HCT116 (cell line): ENCODE measurements at regions not wholly inside any gene's neighbourhood (a gene's known extent, or its start where the extent isn't known, plus 50 kb on each side); places are given as distances from the start of the nearest gene placed in this dataset.

Experiments
- ATAC-seq: fragments of 200-7000 bp; cut with Tn5 transposase; 2 replicates; pipeline ENCODE4 v1.9.1; 2020; ENCODE audit warnings: mild to moderate bottlenecking, moderate library complexity
- BruUV-seq: library from RNA; stranded (reverse); fragments of 400-500 nt; replicated peaks from 2 replicates; lab custom pipeline; 2021; lab: Mats Ljungman, UMichigan
- CTCF ChIA-PET: fragments of 300-600 bp; sonication (Branson Sonifier 250); formaldehyde crosslinking; loops from one replicate; lab custom pipeline; 2021; ENCODE audit warnings: antibody characterized with exemption; lab: Charles Lee
- POLR2A ChIA-PET: fragments of 300-600, 350-600 bp; sonication (Branson Sonifier 250); formaldehyde crosslinking; loops from one replicate; lab custom pipeline; 2021; ENCODE audit warnings: antibody characterized with exemption; lab: Charles Lee
- RAD21 ChIA-PET, 2 experiments: fragments of 300-600 bp; sonication (Branson Sonifier 250); formaldehyde crosslinking; loops; one replicate each; lab custom pipeline; 2023; ENCODE audit warnings: low total read pairs in 2 of 2; ENCODE audit not compliant: uncharacterized antibody in 2 of 2, unreplicated experiment in 2 of 2, low non-redundant PET in 1 of 2; lab: Charles Lee
- DNase-seq: peaks from one replicate; pipeline ENCODE4 v3.0.0-alpha.2; 2010; ENCODE audit warnings: low read depth, low spot score
- H2AFZ ChIP-seq: fragments of 200-600 bp; shearing (Covaris generic), sonication (generic); 2 replicates; pipeline ENCODE4 v1.6.1; 2017; ENCODE audit warnings: low read depth, mixed run types, mixed read lengths, antibody characterized with exemption, low read length; ENCODE audit not compliant: poor library complexity, severe bottlenecking
- H3K27ac ChIP-seq: 2 replicates; pipeline ENCODE4 v1.5.1; 2012; ENCODE audit warnings: low read depth, low read length
- H3K27me3 ChIP-seq: fragments of 200-600 bp; sonication (generic); 2 replicates; pipeline ENCODE4 v1.6.1; 2016; ENCODE audit warnings: mixed run types, low read length, mixed read lengths; ENCODE audit not compliant: insufficient read depth
- H3K36me3 ChIP-seq, 2 experiments: fragments of 200-500 bp in 1 of 2; fragments of 200-600 bp in 1 of 2; sonication (Bioruptor generic) in 1 of 2; sonication (generic) in 1 of 2; 2 replicates each; pipeline versions ENCODE4 v1.5.1 to v1.6.1; 2014 to 2016; ENCODE audit warnings: low read length in 2 of 2, inconsistent platforms in 1 of 2, mixed read lengths in 1 of 2, mixed run types in 1 of 2; ENCODE audit not compliant: insufficient read depth in 2 of 2, control insufficient read depth in 1 of 2
- H3K4me1 ChIP-seq, 2 experiments: fragments of 200-600 bp in 1 of 2; sonication (generic) in 1 of 2; 2 replicates each; pipeline versions ENCODE4 v1.5.1 to v1.6.1; 2012 to 2017; ENCODE audit warnings: low read length in 2 of 2, inconsistent platforms in 1 of 2, mild to moderate bottlenecking in 1 of 2, mixed read lengths in 1 of 2, mixed run types in 1 of 2, moderate library complexity in 1 of 2; ENCODE audit not compliant: insufficient read depth in 2 of 2, control insufficient read depth in 1 of 2
- H3K4me2 ChIP-seq: fragments of 200-600 bp; sonication (generic); 2 replicates; pipeline ENCODE4 v1.6.1; 2017; ENCODE audit warnings: mixed run types, low read length, mixed read lengths
- H3K4me3 ChIP-seq, 2 experiments: fragments of 200-600 bp in 1 of 2; sonication (generic) in 1 of 2; replicated peaks in 1 of 2; 2 replicates each; pipeline ENCODE4 v1.5.1; 2011 to 2016; ENCODE audit warnings: low read length in 2 of 2, control low read depth in 1 of 2, low read depth in 1 of 2, mild to moderate bottlenecking in 1 of 2, mixed read lengths in 1 of 2, mixed run types in 1 of 2
- H3K79me2 ChIP-seq: fragments of 200-600 bp; sonication (generic); 2 replicates; pipeline ENCODE4 v1.6.1; 2017; ENCODE audit warnings: mild to moderate bottlenecking, mixed run types, low read length, moderate library complexity, mixed read lengths; ENCODE audit not compliant: insufficient read depth
- H3K9ac ChIP-seq: fragments of 200-600 bp; sonication (generic); 2 replicates; pipeline ENCODE4 v1.6.1; 2016; ENCODE audit warnings: low read length, mixed read lengths
- H3K9me2 ChIP-seq: fragments of 200-600 bp; sonication (generic), shearing (Covaris generic); 2 replicates; pipeline ENCODE4 v1.6.1; 2017; ENCODE audit warnings: mixed run types, mild to moderate bottlenecking, moderate library complexity; ENCODE audit not compliant: insufficient read depth
- H3K9me3 ChIP-seq, 2 experiments: fragments of 200-500 bp in 1 of 2; fragments of 200-600 bp in 1 of 2; sonication (Bioruptor generic) in 1 of 2; sonication (generic) in 1 of 2; 2 replicates each; pipeline ENCODE4 v1.6.1; 2014 to 2017; ENCODE audit warnings: low read length in 2 of 2, mixed read lengths in 2 of 2, inconsistent platforms in 1 of 2, low read depth in 1 of 2, mild to moderate bottlenecking in 1 of 2, mixed run types in 1 of 2, moderate library complexity in 1 of 2; ENCODE audit not compliant: control insufficient read depth in 1 of 2, insufficient read depth in 1 of 2
- H4K20me1 ChIP-seq: fragments of 200-600 bp; sonication (generic), shearing (Covaris generic); 2 replicates; pipeline ENCODE4 v1.6.1; 2017; ENCODE audit warnings: mixed run types, mild to moderate bottlenecking, moderate library complexity; ENCODE audit not compliant: insufficient read depth
- CBX3 ChIP-seq: IDR thresholded peaks from 2 replicates; pipeline ENCODE4 v1.6.1; 2012; ENCODE audit warnings: low read depth
- CEBPB ChIP-seq: IDR thresholded peaks from 2 replicates; pipeline ENCODE4 v1.6.1; 2012; ENCODE audit warnings: low read depth
- EGR1 ChIP-seq: IDR thresholded peaks from 2 replicates; pipeline ENCODE4 v1.6.1; 2012; ENCODE audit warnings: low read depth
- ELF1 ChIP-seq: IDR thresholded peaks from 2 replicates; pipeline ENCODE4 v1.6.1; 2012; ENCODE audit warnings: low read depth, borderline replicate concordance
- EZH2 ChIP-seq: fragments of 200-600 bp; sonication (generic); IDR thresholded peaks from 2 replicates; pipeline ENCODE4 v1.6.1; 2017; ENCODE audit warnings: antibody characterized with exemption, mixed run types
- EZH2phosphoT487 ChIP-seq: fragments of 200-600 bp; IDR thresholded peaks from 2 replicates; pipeline ENCODE4 v1.6.1; 2018; ENCODE audit warnings: antibody characterized with exemption, borderline replicate concordance
- FOSL1 ChIP-seq: IDR thresholded peaks from 2 replicates; pipeline ENCODE4 v1.6.1; 2012; ENCODE audit warnings: low read depth
- JUND ChIP-seq: IDR thresholded peaks from 2 replicates; pipeline ENCODE4 v1.6.1; 2012
- POLR2AphosphoS5 ChIP-seq: IDR thresholded peaks from 2 replicates; pipeline ENCODE4 v1.6.1; 2011; ENCODE audit warnings: mild to moderate bottlenecking, low read depth, low read length, moderate library complexity
- RAD21 ChIP-seq: IDR thresholded peaks from 2 replicates; pipeline ENCODE4 v1.6.1; 2012; ENCODE audit warnings: low read depth, mild to moderate bottlenecking
- SIN3A ChIP-seq: IDR thresholded peaks from 2 replicates; pipeline ENCODE4 v1.6.1; 2012; ENCODE audit warnings: low read depth
- SP1 ChIP-seq: IDR thresholded peaks from 2 replicates; pipeline ENCODE4 v1.6.1; 2012; ENCODE audit warnings: low read depth
- TCF7L2 ChIP-seq: IDR thresholded peaks from 2 replicates; pipeline ENCODE4 v1.7.0; 2011; ENCODE audit warnings: borderline replicate concordance, inconsistent platforms; ENCODE audit not compliant: insufficient read depth, insufficient read length; ENCODE audit errors: extremely low read depth
- YY1 ChIP-seq: IDR thresholded peaks from 2 replicates; pipeline ENCODE4 v1.6.1; 2011; ENCODE audit warnings: low read length, low read depth, moderate library complexity, mild to moderate bottlenecking; ENCODE audit not compliant: insufficient replicate concordance; ENCODE audit errors: extremely low read depth
- ZFX ChIP-seq: fragments of 450-650 bp; IDR thresholded peaks from 2 replicates; pipeline ENCODE4 v1.6.1; 2017
- intact Hi-C: fragments of 100-400 bp; cut with micrococcal nuclease; formaldehyde crosslinking; loops from 2 replicates; pipeline ENCODE4 v1.10.0; 2022
- TF ChIP-seq, protein P1 (sequence below): IDR thresholded peaks from 2 replicates; pipeline ENCODE4 v1.6.1; 2012
- TF ChIP-seq, protein P2 (sequence below): IDR thresholded peaks from 2 replicates; pipeline ENCODE4 v1.6.1; 2012
- TF ChIP-seq, protein P3 (sequence below): IDR thresholded peaks from 2 replicates; pipeline ENCODE4 v1.6.1; 2011; ENCODE audit warnings: mild to moderate bottlenecking, low read length, moderate library complexity; ENCODE audit not compliant: insufficient replicate concordance; ENCODE audit errors: extremely low read depth
- TF ChIP-seq, protein P4 (sequence below), 3 experiments: fragments of 200-600 bp in 1 of 3; sonication (generic) in 1 of 3; IDR thresholded peaks in 2 of 3; conservative IDR thresholded peaks in 1 of 3; 2 replicates each; pipeline ENCODE4 v1.5.1; 2012 to 2017; ENCODE audit warnings: low read depth in 2 of 3, low read length in 2 of 3, antibody characterized with exemption in 1 of 3, borderline replicate concordance in 1 of 3, control low read depth in 1 of 3, mild to moderate bottlenecking in 1 of 3, mixed read lengths in 1 of 3, mixed run types in 1 of 3, moderate library complexity in 1 of 3; ENCODE audit not compliant: insufficient read depth in 1 of 3

DNA sequence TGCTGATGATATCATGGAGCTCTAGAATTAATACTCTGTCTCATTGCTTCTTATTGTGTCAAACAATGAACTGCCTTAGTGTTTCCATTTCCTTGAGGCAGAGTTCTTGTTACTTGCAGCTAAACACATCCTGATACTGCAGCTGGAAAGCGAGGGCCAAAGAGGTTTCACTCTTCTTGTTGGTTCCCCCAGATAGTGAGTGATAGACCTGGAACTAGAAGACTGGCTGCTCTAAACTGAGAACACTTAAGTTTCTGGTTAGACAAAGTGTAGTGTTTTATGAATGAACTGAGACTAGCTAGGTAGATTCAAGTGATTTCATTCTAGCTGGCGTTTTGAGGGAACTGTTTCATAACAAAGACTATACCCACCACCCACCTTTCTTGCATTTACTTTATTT lies 321.7 kb downstream of the TXNL1 start:
- no peak overlapping the region for H3K4me3 ChIP-seq
- H3K27ac ChIP-seq, result no peak overlapping the region
- no peak for DNase-seq
- H3K79me2 ChIP-seq, result no peaks in the 10 kb centered on the region
- no TSS peak for BruUV-seq
- H3K4me2 ChIP-seq, result no peak overlapping the region
- no peaks in the 10 kb centered on the region for H3K36me3 ChIP-seq
- no peaks in the 10 kb centered on the region for H4K20me1 ChIP-seq
- CTCF ChIA-PET, result no interaction called here
- no peak overlapping the region for H3K9ac ChIP-seq
- RAD21 ChIA-PET, result no interaction called here
- H3K4me1 ChIP-seq, result no peaks in the 10 kb centered on the region
- no peak for TF ChIP-seq SIN3A
- TF ChIP-seq EGR1, result no peak
- TF ChIP-seq, protein P1, sequence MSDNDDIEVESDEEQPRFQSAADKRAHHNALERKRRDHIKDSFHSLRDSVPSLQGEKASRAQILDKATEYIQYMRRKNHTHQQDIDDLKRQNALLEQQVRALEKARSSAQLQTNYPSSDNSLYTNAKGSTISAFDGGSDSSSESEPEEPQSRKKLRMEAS, result no peak
- no peak for TF ChIP-seq RAD21
- no peak for TF ChIP-seq TCF7L2
- TF ChIP-seq CBX3, result no peak
- TF ChIP-seq ZFX, result no peak
- TF ChIP-seq, protein P2, sequence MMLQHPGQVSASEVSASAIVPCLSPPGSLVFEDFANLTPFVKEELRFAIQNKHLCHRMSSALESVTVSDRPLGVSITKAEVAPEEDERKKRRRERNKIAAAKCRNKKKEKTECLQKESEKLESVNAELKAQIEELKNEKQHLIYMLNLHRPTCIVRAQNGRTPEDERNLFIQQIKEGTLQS, result no peak
- no peak for TF ChIP-seq SP1
- TF ChIP-seq, protein P3, sequence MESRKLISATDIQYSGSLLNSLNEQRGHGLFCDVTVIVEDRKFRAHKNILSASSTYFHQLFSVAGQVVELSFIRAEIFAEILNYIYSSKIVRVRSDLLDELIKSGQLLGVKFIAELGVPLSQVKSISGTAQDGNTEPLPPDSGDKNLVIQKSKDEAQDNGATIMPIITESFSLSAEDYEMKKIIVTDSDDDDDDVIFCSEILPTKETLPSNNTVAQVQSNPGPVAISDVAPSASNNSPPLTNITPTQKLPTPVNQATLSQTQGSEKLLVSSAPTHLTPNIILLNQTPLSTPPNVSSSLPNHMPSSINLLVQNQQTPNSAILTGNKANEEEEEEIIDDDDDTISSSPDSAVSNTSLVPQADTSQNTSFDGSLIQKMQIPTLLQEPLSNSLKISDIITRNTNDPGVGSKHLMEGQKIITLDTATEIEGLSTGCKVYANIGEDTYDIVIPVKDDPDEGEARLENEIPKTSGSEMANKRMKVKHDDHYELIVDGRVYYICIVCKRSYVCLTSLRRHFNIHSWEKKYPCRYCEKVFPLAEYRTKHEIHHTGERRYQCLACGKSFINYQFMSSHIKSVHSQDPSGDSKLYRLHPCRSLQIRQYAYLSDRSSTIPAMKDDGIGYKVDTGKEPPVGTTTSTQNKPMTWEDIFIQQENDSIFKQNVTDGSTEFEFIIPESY, result no peak
- TF ChIP-seq JUND, result no peak
- no peak for TF ChIP-seq ELF1
- no peak for TF ChIP-seq CEBPB
- TF ChIP-seq EZH2phosphoT487, result no peak
- no peak for TF ChIP-seq FOSL1
- TF ChIP-seq POLR2AphosphoS5, result no peak
- TF ChIP-seq EZH2, result no peak
- TF ChIP-seq YY1, result no peak
- TF ChIP-seq, protein P4, sequence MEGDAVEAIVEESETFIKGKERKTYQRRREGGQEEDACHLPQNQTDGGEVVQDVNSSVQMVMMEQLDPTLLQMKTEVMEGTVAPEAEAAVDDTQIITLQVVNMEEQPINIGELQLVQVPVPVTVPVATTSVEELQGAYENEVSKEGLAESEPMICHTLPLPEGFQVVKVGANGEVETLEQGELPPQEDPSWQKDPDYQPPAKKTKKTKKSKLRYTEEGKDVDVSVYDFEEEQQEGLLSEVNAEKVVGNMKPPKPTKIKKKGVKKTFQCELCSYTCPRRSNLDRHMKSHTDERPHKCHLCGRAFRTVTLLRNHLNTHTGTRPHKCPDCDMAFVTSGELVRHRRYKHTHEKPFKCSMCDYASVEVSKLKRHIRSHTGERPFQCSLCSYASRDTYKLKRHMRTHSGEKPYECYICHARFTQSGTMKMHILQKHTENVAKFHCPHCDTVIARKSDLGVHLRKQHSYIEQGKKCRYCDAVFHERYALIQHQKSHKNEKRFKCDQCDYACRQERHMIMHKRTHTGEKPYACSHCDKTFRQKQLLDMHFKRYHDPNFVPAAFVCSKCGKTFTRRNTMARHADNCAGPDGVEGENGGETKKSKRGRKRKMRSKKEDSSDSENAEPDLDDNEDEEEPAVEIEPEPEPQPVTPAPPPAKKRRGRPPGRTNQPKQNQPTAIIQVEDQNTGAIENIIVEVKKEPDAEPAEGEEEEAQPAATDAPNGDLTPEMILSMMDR (IDR thresholded peaks at IDR 0.05 in 2 of 3, conservative IDR thresholded peaks at IDR 0.05 in 1 of 3; ENCODE audit: borderline replicate concordance in 1 of 3, insufficient read depth in 1 of 3, low read depth in 2 of 3, low read length in 2 of 3), result no peak
- no peaks in the 10 kb centered on the region for H3K27me3 ChIP-seq
- intact Hi-C loops, result no loop called here
- POLR2A ChIA-PET, result no interaction called here
- no peaks in the 10 kb centered on the region for H3K9me2 ChIP-seq
- ATAC-seq, result no peak
- peaks cover 0 to 11% of the 10 kb centered on the region in 2 experiments; a peak in 1 of 4 replicates for H3K9me3 ChIP-seq
- no peak overlapping the region for H2AFZ ChIP-seq
